GM12865 (cell line): ENCODE measurements at regions not wholly inside any gene's neighbourhood (a gene's known extent, or its start where the extent isn't known, plus 50 kb on each side); places are given as distances from the start of the nearest gene placed in this dataset.
"Not testable (repeated sequence)": the region's sequence is repeated elsewhere in the genome, so short reads cannot be mapped to it uniquely, and the experiment has no call there.

ENCODE experiments used
- DNase-seq: peaks from one replicate; pipeline ENCODE4 v3.0.0; 2010; ENCODE audit warnings: low read depth
- H3K4me3 ChIP-seq: 2 replicates; pipeline ENCODE4 v1.5.1; 2011; ENCODE audit warnings: mild to moderate bottlenecking, low read depth, low read length, control low read depth
- TF ChIP-seq, protein P1 (sequence below): IDR thresholded peaks from 2 replicates; pipeline ENCODE4 v1.5.1; 2011; ENCODE audit warnings: low read length, control low read depth, low read depth, inconsistent platforms; ENCODE audit not compliant: insufficient read depth; ENCODE audit errors: missing control alignments

DNA sequence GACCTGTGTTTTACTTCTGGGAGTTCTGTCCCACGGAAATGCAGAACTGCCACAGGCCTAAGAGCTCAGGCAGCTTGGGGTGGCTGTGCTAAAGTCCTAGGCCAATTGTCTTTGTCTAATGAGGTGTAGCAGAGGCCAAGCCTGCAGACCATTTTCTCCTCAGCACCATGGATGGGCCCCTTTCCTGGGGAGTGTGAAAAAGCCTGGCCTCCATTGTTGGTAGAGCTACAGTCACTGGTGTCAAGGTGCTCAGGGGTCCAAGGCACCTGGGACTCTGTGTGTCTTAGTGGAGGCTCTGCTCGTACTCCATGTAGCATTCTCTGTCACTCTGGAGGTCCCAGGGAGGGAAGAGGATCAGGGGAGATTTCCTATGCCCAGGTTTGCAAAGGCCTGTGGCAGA is 329.6 kb downstream of the SLITRK5 start:
- TF ChIP-seq, protein P1, sequence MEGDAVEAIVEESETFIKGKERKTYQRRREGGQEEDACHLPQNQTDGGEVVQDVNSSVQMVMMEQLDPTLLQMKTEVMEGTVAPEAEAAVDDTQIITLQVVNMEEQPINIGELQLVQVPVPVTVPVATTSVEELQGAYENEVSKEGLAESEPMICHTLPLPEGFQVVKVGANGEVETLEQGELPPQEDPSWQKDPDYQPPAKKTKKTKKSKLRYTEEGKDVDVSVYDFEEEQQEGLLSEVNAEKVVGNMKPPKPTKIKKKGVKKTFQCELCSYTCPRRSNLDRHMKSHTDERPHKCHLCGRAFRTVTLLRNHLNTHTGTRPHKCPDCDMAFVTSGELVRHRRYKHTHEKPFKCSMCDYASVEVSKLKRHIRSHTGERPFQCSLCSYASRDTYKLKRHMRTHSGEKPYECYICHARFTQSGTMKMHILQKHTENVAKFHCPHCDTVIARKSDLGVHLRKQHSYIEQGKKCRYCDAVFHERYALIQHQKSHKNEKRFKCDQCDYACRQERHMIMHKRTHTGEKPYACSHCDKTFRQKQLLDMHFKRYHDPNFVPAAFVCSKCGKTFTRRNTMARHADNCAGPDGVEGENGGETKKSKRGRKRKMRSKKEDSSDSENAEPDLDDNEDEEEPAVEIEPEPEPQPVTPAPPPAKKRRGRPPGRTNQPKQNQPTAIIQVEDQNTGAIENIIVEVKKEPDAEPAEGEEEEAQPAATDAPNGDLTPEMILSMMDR: no peak
- no peak for DNase-seq
- H3K4me3 ChIP-seq: no peak overlapping the region

DNA sequence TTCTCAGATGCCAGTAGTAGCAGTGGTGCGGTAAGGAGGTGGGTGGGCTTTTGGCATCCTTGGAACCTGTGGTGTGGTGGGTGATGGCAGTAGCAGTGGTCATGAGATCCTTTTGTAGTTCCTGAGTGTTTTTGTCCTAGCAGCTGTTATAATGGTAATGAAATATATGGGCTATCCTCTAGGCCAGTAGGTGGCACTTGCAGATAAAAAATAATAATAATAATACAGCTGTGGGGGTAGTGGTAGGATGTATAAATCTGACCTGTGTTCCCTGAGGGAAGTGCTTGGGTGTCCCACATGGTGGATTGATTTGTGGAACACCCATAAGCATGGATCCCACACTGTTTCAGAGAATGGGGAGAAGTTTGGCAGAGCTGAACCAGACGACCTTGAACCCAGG is 334.0 kb downstream of the SLITRK5 start:
- H3K4me3 ChIP-seq: no peak overlapping the region
- no peak for DNase-seq
- TF ChIP-seq, protein P1: no peak

DNA sequence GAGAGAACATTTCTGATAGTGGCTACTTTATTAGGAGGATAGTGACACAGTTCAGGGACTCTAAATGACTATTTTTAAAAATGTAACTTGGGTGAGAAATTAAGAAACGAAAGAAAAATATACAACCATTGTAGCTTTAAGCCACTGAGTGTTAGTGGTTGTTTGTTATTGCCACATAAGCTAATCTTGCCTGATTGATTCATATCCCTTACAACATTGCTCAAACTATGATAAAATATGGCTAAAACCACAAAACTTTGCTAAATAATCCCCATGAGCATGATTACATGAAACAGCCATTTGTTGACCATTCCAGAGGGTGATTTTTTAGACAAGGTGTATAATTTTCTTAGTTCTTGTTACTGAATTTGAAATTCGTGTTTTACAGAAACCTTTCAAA is 343.4 kb downstream of the SLITRK5 start:
- TF ChIP-seq, protein P1: no peak
- H3K4me3 ChIP-seq: no peak overlapping the region
- DNase-seq: no peak

DNA sequence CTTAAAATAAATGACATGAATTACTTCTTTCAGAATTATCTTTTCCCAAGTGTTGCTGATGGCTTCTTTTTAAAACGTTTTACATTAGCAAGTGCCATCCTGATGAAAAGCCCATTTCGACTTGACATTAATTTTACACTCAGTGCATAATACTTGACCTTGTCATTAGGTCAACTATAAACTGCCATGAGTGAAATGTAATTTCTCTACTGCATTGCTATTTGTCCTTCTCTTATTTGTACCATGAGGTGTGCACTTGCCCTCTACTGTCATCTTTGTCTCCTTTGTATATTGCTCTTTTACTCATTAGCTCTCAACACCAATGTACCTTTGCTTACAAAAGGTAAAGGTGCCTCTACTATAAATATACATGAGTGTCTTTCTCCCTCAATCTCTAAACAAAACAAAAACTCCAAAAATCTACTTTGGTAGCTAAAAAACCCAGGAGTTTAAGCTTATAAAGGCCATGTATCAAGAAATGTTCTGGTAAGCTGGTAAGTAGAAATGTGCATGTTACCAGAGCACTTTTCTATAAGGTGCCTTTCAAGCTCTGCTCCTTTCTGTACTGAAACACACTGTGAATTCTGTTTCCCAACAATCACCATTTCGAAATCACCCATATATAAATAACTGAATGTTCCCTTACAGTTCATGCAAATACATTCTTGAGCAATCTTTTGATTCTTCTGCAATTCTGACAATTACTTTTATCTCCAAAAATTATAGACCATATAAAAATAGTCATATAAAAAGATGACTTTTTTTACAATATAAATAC is 351.4 kb downstream of the SLITRK5 start:
- DNase-seq: no peak
- TF ChIP-seq, protein P1: no peak
- H3K4me3 ChIP-seq: no peak overlapping the region

DNA sequence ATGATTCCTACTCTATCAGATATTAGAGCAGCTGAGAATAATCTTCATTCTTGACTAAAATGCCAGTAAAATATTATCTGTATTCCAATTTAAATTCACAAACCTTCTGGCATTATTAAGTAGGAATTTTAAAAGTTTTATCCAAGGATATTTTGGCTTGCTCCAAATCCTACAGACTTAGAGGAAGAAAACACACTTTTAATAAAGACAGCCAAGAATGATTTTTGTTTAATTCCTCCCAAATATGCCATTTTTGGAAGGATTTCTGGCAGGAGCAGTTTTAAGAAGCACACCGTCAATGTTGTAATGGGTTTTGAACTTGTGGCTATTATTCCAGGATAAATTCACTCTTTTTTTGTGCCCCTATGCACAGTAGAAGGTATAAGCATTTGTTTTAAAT is 355.1 kb downstream of the SLITRK5 start:
- H3K4me3 ChIP-seq: no peak overlapping the region
- DNase-seq: no peak
- TF ChIP-seq, protein P1: no peak

DNA sequence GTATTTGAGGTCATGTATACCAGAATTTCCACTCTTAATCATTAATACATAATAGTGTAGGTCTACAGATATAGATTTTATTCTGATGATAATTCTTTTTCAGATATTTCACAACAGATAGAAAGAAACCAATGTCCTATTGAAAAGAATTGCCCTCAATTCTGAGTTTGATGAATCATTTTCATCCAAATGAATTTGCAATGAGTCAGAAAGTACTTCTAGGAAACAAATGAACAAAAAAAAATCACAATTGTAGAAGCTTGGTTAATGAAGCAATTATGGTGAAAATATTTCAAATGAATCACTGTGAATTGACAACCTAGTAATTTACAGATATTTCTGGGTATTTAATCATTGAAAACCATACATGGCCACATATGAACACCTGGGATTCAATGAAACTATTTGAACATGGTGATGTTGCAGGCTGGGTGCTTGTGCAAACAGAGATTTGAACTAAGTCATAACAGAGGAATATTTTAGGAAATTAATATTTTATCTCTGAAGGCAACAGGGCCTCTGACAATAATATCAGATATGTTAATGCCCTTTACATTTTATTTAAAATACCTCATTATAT is 360.9 kb downstream of the SLITRK5 start:
- DNase-seq: no peak
- no peak overlapping the region for H3K4me3 ChIP-seq
- TF ChIP-seq, protein P1: no peak

DNA sequence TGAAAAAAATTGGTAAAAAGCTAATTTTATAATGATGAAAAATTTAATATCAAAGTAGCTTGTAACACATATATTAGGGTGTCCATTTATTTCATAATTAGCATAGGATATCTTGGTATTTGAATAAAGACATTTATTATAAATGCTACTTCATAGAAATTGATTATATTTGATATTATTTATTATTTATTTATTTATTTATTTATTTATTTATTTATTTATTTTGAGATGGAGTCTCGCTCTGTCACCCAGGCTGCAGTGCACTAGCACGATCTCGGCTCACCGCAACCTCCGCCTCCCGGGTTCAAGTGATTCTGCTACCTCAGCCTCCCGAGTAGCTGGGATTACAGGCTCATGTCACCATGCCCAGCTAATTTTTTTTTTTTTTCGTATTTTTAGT is 365.0 kb downstream of the SLITRK5 start:
- not testable (repeated sequence) for DNase-seq, H3K4me3 ChIP-seq
